Left renal pelvis (tissue), 4 donors: ENCODE measurements at regions not wholly inside any gene's neighbourhood (a gene's known extent, or its start where the extent isn't known, plus 50 kb on each side); places are given as distances from the start of the nearest gene placed in this dataset.
"Not testable (repeated sequence)": the region's sequence is repeated elsewhere in the genome, so short reads cannot be mapped to it uniquely, and the experiment has no call there.

ENCODE experiments used
- DNase-seq, 4 donors: peaks; one replicate each; pipeline ENCODE4 v3.0.0-alpha.2; 2013; ENCODE audit warnings: low read depth in 4 of 4, low spot score in 3 of 4

- no peak for DNase-seq
Measured at GRCh38 chr13:110045919-110046318, 259.5 kb upstream of the IRS2 start.

- DNase-seq: no peak
Measured at GRCh38 chr13:110045202-110045601, 258.8 kb upstream of the IRS2 start.

- DNase-seq: no peak
Measured at GRCh38 chr13:110044551-110045111, 258.2 kb upstream of the IRS2 start.

- no peak for DNase-seq
Measured at GRCh38 chr13:110042253-110042950, 256.0 kb upstream of the IRS2 start.

GRCh38 chr13:110041638-110042037 is 255.3 kb upstream of the IRS2 start:
- DNase-seq: not testable (repeated sequence)

- DNase-seq: no peak
Measured at GRCh38 chr13:110037925-110038573, 251.7 kb upstream of the IRS2 start.

- no peak for DNase-seq
Measured at GRCh38 chr13:110036060-110036459, 249.7 kb upstream of the IRS2 start.

GRCh38 chr13:110034031-110034549 is 247.7 kb upstream of the IRS2 start:
- no peak for DNase-seq

- DNase-seq: no peak
Measured at GRCh38 chr13:110032969-110033368, 246.6 kb upstream of the IRS2 start.

- DNase-seq: no peak
Measured at GRCh38 chr13:110030394-110030928, 244.1 kb upstream of the IRS2 start.

- no peak for DNase-seq
Measured at GRCh38 chr13:110028838-110029621, 242.6 kb upstream of the IRS2 start.

- DNase-seq: no peak
Measured at GRCh38 chr13:110028311-110028710, 241.9 kb upstream of the IRS2 start.

GRCh38 chr13:110027470-110028240 is 241.3 kb upstream of the IRS2 start:
- DNase-seq: no peak

GRCh38 chr13:110024645-110024980 is 238.2 kb upstream of the IRS2 start:
- no peak for DNase-seq

GRCh38 chr13:110023729-110024644 is 237.6 kb upstream of the IRS2 start:
- DNase-seq: no peak

GRCh38 chr13:110018009-110018408 is 231.6 kb upstream of the IRS2 start:
- no peak for DNase-seq

- no peak for DNase-seq
Measured at GRCh38 chr13:110017379-110017778, 231.0 kb upstream of the IRS2 start.

GRCh38 chr13:110015253-110015652 is 228.9 kb upstream of the IRS2 start:
- no peak for DNase-seq

GRCh38 chr13:110014719-110015118 is 228.3 kb upstream of the IRS2 start:
- no peak for DNase-seq
